ENCODE measurements at regions not wholly inside any gene's neighbourhood (a gene's known extent, or its start where the extent isn't known, plus 50 kb on each side); places are given as distances from the start of the nearest gene placed in this dataset.

DNA sequence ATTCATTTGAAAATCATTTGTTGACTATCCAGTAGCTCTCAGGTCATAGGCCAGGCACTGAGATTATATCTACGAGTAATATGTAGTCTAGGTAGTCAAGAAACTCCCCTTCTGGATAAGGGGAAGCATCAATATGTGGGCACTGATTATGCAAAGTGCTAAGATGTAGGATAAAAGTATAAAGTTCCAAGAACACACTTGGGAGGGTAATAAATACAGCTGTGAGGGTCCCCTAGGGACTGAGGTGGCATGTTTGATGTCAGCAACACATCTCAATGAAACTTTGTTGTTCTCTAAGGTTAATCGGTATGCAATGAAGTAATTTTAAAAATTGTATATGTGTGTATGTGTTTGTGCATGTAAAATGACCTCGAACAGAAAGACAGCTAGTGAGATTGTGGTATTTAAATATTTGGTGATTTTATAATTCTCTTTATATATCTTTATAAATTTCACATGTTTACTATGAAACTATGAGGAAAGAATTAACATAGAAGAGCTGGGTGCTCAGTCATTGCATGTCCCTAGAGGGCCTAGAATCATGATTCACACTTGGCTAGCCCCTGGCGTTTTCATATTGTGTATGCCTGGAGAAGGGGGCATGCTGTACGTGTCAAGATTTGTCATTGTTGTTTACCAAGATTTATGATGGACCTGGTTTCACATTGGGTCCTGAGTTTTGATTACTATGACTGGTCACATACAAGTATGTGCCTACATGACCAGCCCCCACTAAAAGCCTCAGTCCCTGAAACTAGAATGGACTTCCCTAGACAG, 140.1 kb upstream of the DUSP10 start:
- Histone ChIP-seq H3K27ac (ENCODE audit: insufficient read depth, low read depth, low read length, poor library complexity, severe bottlenecking) (no peak overlapping the region), H3K4me1 (ENCODE audit: control insufficient read depth, insufficient read depth, low read length) (no peaks in the 10 kb centered on the region), H3K27me3 (ENCODE audit: control insufficient read depth, insufficient read depth, low read length, poor library complexity, severe bottlenecking) (no peaks in the 10 kb centered on the region), H3K36me3 (ENCODE audit: control insufficient read depth, insufficient read depth, low read length) (no peaks in the 10 kb centered on the region), H3K4me3 (ENCODE audit: insufficient read depth, low read depth, low read length) (no peak overlapping the region), H3K9me3 (ENCODE audit: control insufficient read depth, low read length) (no peaks in the 10 kb centered on the region)
- WGBS, 2 experiments = 86 to 89% methylated on average over 4 to 5 of the region's 5 CpGs

DNA sequence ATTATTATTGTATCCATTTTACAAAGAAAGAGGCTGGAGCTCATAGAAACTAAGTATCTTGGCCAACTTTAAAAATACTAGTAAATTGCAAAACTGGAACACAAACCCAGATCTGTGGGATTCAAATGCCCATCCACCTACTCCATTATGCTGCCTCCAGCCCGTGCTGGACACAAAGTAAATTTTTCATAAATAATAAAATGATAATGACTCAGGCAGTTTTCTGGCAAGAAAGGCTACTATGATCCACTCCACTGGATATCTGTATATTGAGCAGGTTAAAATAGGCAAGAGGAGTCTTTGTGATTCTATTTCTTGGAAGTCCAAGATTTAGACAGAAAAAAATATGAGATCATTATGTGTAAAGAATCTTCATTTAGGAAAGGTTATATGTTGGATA, 138.3 kb upstream of the DUSP10 start:
- WGBS, 2 experiments = 60 to 100% methylated on average over 1 of the region's 1 CpG
- Histone ChIP-seq H3K36me3 (ENCODE audit: control insufficient read depth, insufficient read depth, low read length) (no peaks in the 10 kb centered on the region), H3K9me3 (ENCODE audit: control insufficient read depth, low read length) (no peaks in the 10 kb centered on the region), H3K27me3 (ENCODE audit: control insufficient read depth, insufficient read depth, low read length, poor library complexity, severe bottlenecking) (no peaks in the 10 kb centered on the region), H3K4me1 (ENCODE audit: control insufficient read depth, insufficient read depth, low read length) (no peaks in the 10 kb centered on the region), H3K27ac (ENCODE audit: insufficient read depth, low read depth, low read length, poor library complexity, severe bottlenecking) (no peak overlapping the region), H3K4me3 (ENCODE audit: insufficient read depth, low read depth, low read length) (no peak overlapping the region)

DNA sequence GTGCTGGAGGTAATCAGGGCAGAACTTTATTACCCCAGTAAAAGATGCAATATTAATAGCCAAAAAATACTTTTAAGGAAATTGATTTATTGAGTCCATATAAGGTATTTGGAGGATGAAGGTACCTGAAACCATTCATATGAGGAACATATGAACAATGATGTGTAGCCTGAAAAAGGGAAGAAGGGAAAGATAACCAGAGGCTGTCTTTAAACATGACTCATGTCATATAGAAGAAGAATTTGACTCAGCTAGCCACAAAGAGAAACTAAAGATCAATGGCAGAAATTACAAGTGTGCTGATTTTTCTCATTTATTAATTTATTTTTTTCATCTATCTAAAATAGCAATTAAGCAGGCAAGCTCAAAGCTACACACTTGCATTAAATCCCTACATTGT, 136.2 kb upstream of the DUSP10 start:
- H3K9me3 ChIP-seq (ENCODE audit: control insufficient read depth, low read length) = no peaks in the 10 kb centered on the region
- no peak overlapping the region for H3K27ac ChIP-seq (ENCODE audit: insufficient read depth, low read depth, low read length, poor library complexity, severe bottlenecking)
- H3K4me1 ChIP-seq (ENCODE audit: control insufficient read depth, insufficient read depth, low read length) = no peaks in the 10 kb centered on the region
- H3K4me3 ChIP-seq (ENCODE audit: insufficient read depth, low read depth, low read length) = no peak overlapping the region
- no peaks in the 10 kb centered on the region for H3K27me3 ChIP-seq (ENCODE audit: control insufficient read depth, insufficient read depth, low read length, poor library complexity, severe bottlenecking)
- H3K36me3 ChIP-seq (ENCODE audit: control insufficient read depth, insufficient read depth, low read length) = no peaks in the 10 kb centered on the region

DNA sequence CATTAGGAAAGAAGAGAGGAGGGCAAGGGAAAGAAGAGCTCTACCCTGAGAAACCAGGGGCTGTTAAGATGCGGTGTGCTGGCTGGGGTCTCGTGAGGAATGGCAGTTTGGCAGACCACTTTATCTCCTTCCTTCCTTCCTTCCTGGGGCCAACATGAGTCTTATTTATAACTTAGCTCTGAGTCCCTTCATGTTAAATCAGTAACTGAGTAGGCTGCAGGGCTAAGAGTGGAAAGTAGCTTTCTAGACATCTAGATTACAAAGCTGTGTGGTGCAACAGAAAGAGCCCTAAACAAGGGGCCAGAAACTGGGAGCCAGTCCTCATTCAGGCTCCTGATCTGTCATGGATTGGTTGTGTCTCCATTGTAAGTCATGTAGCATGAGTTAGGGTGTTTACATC, 135.4 kb upstream of the DUSP10 start:
- Histone ChIP-seq H3K27ac (ENCODE audit: insufficient read depth, low read depth, low read length, poor library complexity, severe bottlenecking) (no peak overlapping the region), H3K36me3 (ENCODE audit: control insufficient read depth, insufficient read depth, low read length) (no peaks in the 10 kb centered on the region), H3K4me1 (ENCODE audit: control insufficient read depth, insufficient read depth, low read length) (no peaks in the 10 kb centered on the region), H3K9me3 (ENCODE audit: control insufficient read depth, low read length) (no peaks in the 10 kb centered on the region), H3K27me3 (ENCODE audit: control insufficient read depth, insufficient read depth, low read length, poor library complexity, severe bottlenecking) (no peaks in the 10 kb centered on the region), H3K4me3 (ENCODE audit: insufficient read depth, low read depth, low read length) (no peak overlapping the region)
- 93 to 97% methylated on average over 2 of the region's 2 CpGs for WGBS, 2 experiments

DNA sequence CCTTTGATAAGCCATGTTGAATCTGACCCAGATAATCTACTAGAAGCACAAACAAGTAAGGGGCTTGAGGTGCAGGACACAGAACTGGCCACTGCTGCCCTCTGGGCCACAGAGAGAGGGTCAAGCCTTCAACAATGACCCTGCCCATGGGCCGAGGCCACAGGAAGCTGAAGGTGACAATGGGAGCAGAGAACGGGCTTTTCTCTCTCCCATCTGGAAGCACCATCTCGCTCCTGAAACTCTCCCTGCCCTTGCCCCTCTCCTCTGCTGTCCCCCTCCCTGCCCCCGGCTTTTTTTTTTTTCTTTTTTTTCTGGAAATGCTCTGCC, 133.1 kb upstream of the DUSP10 start:
- Histone ChIP-seq H3K9me3 (ENCODE audit: control insufficient read depth, low read length) (no peaks in the 10 kb centered on the region), H3K27me3 (ENCODE audit: control insufficient read depth, insufficient read depth, low read length, poor library complexity, severe bottlenecking) (no peaks in the 10 kb centered on the region), H3K27ac (ENCODE audit: insufficient read depth, low read depth, low read length, poor library complexity, severe bottlenecking) (no peak overlapping the region), H3K4me1 (ENCODE audit: control insufficient read depth, insufficient read depth, low read length) (no peaks in the 10 kb centered on the region), H3K36me3 (ENCODE audit: control insufficient read depth, insufficient read depth, low read length) (no peaks in the 10 kb centered on the region), H3K4me3 (ENCODE audit: insufficient read depth, low read depth, low read length) (no peak overlapping the region)
- WGBS, 2 experiments = 71 to 90% methylated on average over 3 to 4 of the region's 4 CpGs

DNA sequence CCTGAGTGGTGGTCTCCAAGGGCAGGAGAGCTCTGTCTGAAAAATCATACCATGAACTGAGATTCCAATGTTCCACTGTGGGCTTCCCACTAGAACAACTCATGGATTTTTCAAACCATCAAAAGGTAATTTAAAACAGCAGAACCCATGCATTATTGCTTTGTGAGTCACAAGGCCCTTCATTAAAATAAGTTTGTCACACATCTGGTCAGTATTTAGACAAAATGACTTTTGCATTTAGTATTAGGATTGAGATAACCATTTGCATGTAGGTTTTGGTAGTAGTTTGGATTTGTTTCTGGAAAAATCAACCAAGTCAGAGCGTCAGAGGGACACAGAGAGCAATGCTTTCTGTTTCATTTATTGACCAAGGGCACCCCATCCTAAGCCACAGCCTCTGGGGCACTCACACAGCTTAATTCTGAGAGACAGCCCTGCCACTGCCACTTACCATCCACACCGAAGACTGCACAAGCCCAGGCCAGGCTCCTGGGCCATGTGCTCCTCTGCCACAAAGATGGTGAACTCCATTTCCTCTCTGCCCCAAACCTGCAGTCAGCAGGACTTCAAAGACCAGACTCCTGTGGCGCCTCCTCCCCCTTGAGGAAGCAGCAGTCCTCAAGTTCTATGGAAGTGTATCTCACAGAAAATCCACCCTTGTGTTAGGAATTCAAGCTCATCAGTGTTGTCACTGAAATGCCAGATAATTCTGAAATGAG, 132.6 kb upstream of the DUSP10 start:
- Histone ChIP-seq H3K36me3 (ENCODE audit: control insufficient read depth, insufficient read depth, low read length) (no peaks in the 10 kb centered on the region), H3K27ac (ENCODE audit: insufficient read depth, low read depth, low read length, poor library complexity, severe bottlenecking) (no peak overlapping the region), H3K4me3 (ENCODE audit: insufficient read depth, low read depth, low read length) (no peak overlapping the region), H3K27me3 (ENCODE audit: control insufficient read depth, insufficient read depth, low read length, poor library complexity, severe bottlenecking) (no peaks in the 10 kb centered on the region), H3K4me1 (ENCODE audit: control insufficient read depth, insufficient read depth, low read length) (no peaks in the 10 kb centered on the region), H3K9me3 (ENCODE audit: control insufficient read depth, low read length) (no peaks in the 10 kb centered on the region)
- WGBS, 2 experiments = 88% methylated on average over 3 of the region's 3 CpGs

DNA sequence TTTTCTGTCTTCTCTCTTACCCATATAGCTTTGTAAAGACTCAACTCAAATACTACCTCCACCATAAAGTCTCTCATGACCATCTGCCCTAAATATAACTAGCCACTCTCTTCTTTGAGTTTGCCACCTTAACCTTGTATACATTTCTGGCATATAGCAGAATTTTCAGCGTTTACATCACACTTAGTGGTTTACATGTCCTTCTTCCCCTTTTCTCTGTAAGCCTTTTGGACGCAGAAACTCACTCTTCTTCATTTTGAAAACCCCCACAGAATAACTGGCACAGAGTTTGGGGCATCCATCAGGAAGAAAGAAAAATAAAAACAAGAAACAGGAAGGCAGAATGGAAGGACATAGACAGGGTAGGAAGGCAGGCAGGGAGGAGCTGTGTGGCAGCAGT, 131.8 kb upstream of the DUSP10 start:
- H3K9me3 ChIP-seq (ENCODE audit: control insufficient read depth, low read length) = no peaks in the 10 kb centered on the region
- H3K36me3 ChIP-seq (ENCODE audit: control insufficient read depth, insufficient read depth, low read length) = no peaks in the 10 kb centered on the region
- H3K4me3 ChIP-seq (ENCODE audit: insufficient read depth, low read depth, low read length) = no peak overlapping the region
- H3K27ac ChIP-seq (ENCODE audit: insufficient read depth, low read depth, low read length, poor library complexity, severe bottlenecking) = no peak overlapping the region
- no peaks in the 10 kb centered on the region for H3K4me1 ChIP-seq (ENCODE audit: control insufficient read depth, insufficient read depth, low read length)
- H3K27me3 ChIP-seq (ENCODE audit: control insufficient read depth, insufficient read depth, low read length, poor library complexity, severe bottlenecking) = no peaks in the 10 kb centered on the region
- 98 to 99% methylated on average over 2 of the region's 2 CpGs for WGBS, 2 experiments

DNA sequence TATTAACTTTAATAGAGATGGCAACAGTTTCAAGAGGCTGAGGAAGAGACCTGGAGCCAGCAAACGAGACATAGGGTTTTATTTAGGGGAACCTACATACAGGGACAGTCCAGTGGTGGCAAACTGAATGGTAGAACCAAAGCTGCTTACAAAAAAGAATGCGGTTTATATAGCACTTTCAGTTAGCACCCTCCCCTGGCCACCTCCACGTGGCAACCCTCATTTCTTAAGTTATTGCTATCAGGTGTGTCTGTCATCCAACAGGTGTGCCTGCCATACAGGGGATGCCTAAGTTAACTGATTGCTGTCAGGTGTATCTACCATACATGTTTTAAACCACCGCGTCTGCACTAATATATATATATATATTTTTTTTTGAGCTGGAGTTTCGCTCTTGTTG, 129.2 kb upstream of the DUSP10 start:
- WGBS, 2 experiments = 92 to 93% methylated on average over 4 of the region's 6 CpGs
- Histone ChIP-seq H3K27ac (ENCODE audit: insufficient read depth, low read depth, low read length, poor library complexity, severe bottlenecking) (no peak overlapping the region), H3K36me3 (ENCODE audit: control insufficient read depth, insufficient read depth, low read length) (no peaks in the 10 kb centered on the region), H3K4me3 (ENCODE audit: insufficient read depth, low read depth, low read length) (no peak overlapping the region), H3K27me3 (ENCODE audit: control insufficient read depth, insufficient read depth, low read length, poor library complexity, severe bottlenecking) (no peaks in the 10 kb centered on the region), H3K4me1 (ENCODE audit: control insufficient read depth, insufficient read depth, low read length) (no peaks in the 10 kb centered on the region), H3K9me3 (ENCODE audit: control insufficient read depth, low read length) (no peaks in the 10 kb centered on the region)

DNA sequence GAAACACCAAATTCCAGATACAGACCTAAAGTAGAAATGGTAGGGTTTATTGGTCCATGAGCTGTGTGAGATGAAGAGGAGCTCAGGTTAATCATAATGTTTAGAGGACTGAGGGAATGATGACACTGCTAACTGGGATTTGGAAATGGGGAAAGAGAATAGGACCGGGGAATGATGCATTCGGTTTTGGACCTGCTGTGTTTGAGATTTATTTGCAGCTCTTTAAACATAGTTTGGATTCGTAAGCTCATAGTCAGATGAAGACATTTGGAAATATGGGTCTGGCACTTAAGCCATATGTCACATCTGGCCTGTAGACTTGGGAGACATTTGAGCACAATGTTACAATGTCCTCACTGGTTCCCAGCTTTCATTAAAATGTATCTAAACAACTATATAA, 127.9 kb upstream of the DUSP10 start:
- Histone ChIP-seq H3K9me3 (ENCODE audit: control insufficient read depth, low read length) (no peaks in the 10 kb centered on the region), H3K36me3 (ENCODE audit: control insufficient read depth, insufficient read depth, low read length) (no peaks in the 10 kb centered on the region), H3K4me1 (ENCODE audit: control insufficient read depth, insufficient read depth, low read length) (no peaks in the 10 kb centered on the region), H3K27me3 (ENCODE audit: control insufficient read depth, insufficient read depth, low read length, poor library complexity, severe bottlenecking) (no peaks in the 10 kb centered on the region), H3K27ac (ENCODE audit: insufficient read depth, low read depth, low read length, poor library complexity, severe bottlenecking) (no peak overlapping the region), H3K4me3 (ENCODE audit: insufficient read depth, low read depth, low read length) (no peak overlapping the region)
- 95% methylated on average over 3 of the region's 3 CpGs for WGBS, 2 experiments

DNA sequence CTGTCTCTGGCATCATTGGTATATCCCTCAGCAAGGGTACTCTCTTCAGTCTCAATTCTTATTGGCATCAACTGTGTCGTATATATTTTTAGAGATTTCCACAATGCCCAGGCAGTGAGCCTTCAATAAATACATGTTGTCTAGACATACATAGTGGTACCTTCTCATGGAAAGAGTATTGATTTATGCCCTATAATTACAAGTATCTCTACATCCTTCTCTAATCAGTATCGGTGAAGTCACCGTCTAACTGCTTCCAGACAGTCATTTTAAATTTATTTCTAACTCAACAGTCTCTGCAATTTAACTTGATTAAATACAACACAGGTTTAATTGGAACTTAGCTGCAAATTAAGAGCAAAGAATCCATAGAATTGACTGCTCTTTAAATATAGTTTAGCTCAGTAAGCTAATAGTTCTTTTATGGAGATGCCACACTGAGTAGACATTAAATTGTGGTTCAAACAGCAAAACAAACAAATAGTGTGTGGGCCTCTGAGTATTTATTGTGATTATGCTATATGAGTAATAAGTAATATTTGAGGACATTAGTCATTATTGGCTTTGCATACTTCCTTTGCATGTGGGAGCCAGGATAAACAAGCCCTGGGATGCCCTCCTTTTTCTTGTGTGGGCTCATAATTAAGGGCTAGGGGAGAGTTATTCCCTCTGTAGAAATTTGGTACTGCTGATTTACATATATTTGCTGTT, 126.9 kb upstream of the DUSP10 start:
- Histone ChIP-seq H3K27me3 (ENCODE audit: control insufficient read depth, insufficient read depth, low read length, poor library complexity, severe bottlenecking) (no peaks in the 10 kb centered on the region), H3K4me1 (ENCODE audit: control insufficient read depth, insufficient read depth, low read length) (no peaks in the 10 kb centered on the region), H3K9me3 (ENCODE audit: control insufficient read depth, low read length) (no peaks in the 10 kb centered on the region), H3K27ac (ENCODE audit: insufficient read depth, low read depth, low read length, poor library complexity, severe bottlenecking) (no peak overlapping the region), H3K4me3 (ENCODE audit: insufficient read depth, low read depth, low read length) (no peak overlapping the region), H3K36me3 (ENCODE audit: control insufficient read depth, insufficient read depth, low read length) (no peaks in the 10 kb centered on the region)
- WGBS, 2 experiments = 80 to 87% methylated on average over 3 of the region's 3 CpGs
